GM12878 (cell line): ENCODE measurements at regions not wholly inside any gene's neighbourhood (a gene's known extent, or its start where the extent isn't known, plus 50 kb on each side); places are given as distances from the start of the nearest gene placed in this dataset.

Source experiments
- ATAC-seq: fragments of 200-7000 bp; cut with Tn5 transposase; 3 replicates; pipeline ENCODE4 v1.9.1; 2020; ENCODE audit warnings: mild to moderate bottlenecking, moderate library complexity
- BruUV-seq: library from RNA; stranded (reverse); fragments of 400-500 nt; replicated peaks from 2 replicates; lab custom pipeline; 2021; lab: Mats Ljungman, UMichigan
- CTCF ChIA-PET: fragments of 300-600 bp; sonication (Branson Sonifier 250); formaldehyde crosslinking; extraction: SDS; loops from one replicate; lab custom pipeline; 2021; ENCODE audit warnings: inconsistent platforms; lab: Yijun Ruan, JAX
- POLR2A ChIA-PET: fragments of 350-600 bp; formaldehyde crosslinking; extraction: SDS; loops from one replicate; lab custom pipeline; 2021; ENCODE audit warnings: inconsistent platforms; lab: Charles Lee
- RAD21 ChIA-PET: fragments of 300-600 bp; sonication (Branson Sonifier 250); formaldehyde crosslinking; loops from one replicate; lab custom pipeline; 2023; ENCODE audit warnings: antibody characterized with exemption; ENCODE audit not compliant: unreplicated experiment; lab: Charles Lee
- SMC1A ChIA-PET: fragments of 300-600 bp; sonication (Branson Sonifier 250); formaldehyde crosslinking; loops from one replicate; lab custom pipeline; 2023; ENCODE audit not compliant: unreplicated experiment, uncharacterized antibody; lab: Charles Lee
- DNase-seq: peaks from one replicate; pipeline ENCODE4 v3.0.0-alpha.2; 2011; ENCODE audit warnings: low read depth, low spot score
- FAIRE-seq: peaks from 3 replicates; lab custom pipeline; 2011; peaks lifted over from hg19 to GRCh38; lab: Jason Lieb, UNC
- H2AFZ ChIP-seq: 2 replicates; pipeline ENCODE4 v1.6.0; 2011; ENCODE audit warnings: low read depth, low read length, control low read depth; ENCODE audit not compliant: control insufficient read depth
- H3K27ac ChIP-seq: 2 replicates; pipeline ENCODE4 v1.5.1; 2011; ENCODE audit warnings: control low read depth; ENCODE audit not compliant: control insufficient read depth, insufficient read depth
- H3K27me3 ChIP-seq, 2 experiments: replicated peaks in 1 of 2; 2 replicates each; pipeline versions ENCODE4 v1.6.0 to v1.6.1; 2011; ENCODE audit warnings: low read length in 1 of 2; ENCODE audit not compliant: control insufficient read depth in 2 of 2, insufficient read depth in 2 of 2
- H3K36me3 ChIP-seq, 2 experiments: 2 replicates each; pipeline ENCODE4 v1.5.1; 2011; ENCODE audit warnings: low read length in 1 of 2; ENCODE audit not compliant: control insufficient read depth in 2 of 2, insufficient read depth in 2 of 2
- H3K4me1 ChIP-seq: 2 replicates; pipeline ENCODE4 v1.6.1; 2011; ENCODE audit warnings: mild to moderate bottlenecking, low read length, moderate library complexity, mixed read lengths; ENCODE audit not compliant: control insufficient read depth, insufficient read depth
- H3K4me2 ChIP-seq: 2 replicates; pipeline ENCODE4 v1.6.0; 2011; ENCODE audit warnings: control low read depth; ENCODE audit not compliant: control insufficient read depth, insufficient read depth
- H3K4me3 ChIP-seq: fragments of 200-600 bp; sonication (generic); 2 replicates; pipeline ENCODE4 v1.5.1; 2016
- H3K79me2 ChIP-seq: 2 replicates; pipeline ENCODE4 v1.6.0; 2011; ENCODE audit warnings: low read length; ENCODE audit not compliant: control insufficient read depth, insufficient read depth
- H3K9ac ChIP-seq: 2 replicates; pipeline ENCODE4 v1.8.0; 2011; ENCODE audit warnings: low read length, control low read depth, mixed read lengths; ENCODE audit not compliant: control insufficient read depth, insufficient read depth
- H3K9me3 ChIP-seq: replicated peaks from 3 replicates; pipeline ENCODE4 v1.5.1; 2011; ENCODE audit warnings: mild to moderate bottlenecking, low read length; ENCODE audit not compliant: control insufficient read depth, insufficient read depth
- H4K20me1 ChIP-seq: 2 replicates; pipeline ENCODE4 v1.6.0; 2011; ENCODE audit not compliant: control insufficient read depth, insufficient read depth
- BCLAF1 ChIP-seq: fragments of 450-650 bp; IDR thresholded peaks from 2 replicates; pipeline ENCODE4 v1.6.1; 2017; ENCODE audit warnings: antibody characterized with exemption, mild to moderate bottlenecking, moderate library complexity
- CBFB ChIP-seq: IDR thresholded peaks from 2 replicates; pipeline ENCODE4 v1.6.1; 2016; ENCODE audit warnings: antibody characterized with exemption, low read depth
- KLF5 ChIP-seq: fragments of 450-650 bp; IDR thresholded peaks from 2 replicates; pipeline ENCODE4 v1.6.1; 2014; ENCODE audit warnings: mild to moderate bottlenecking; ENCODE audit not compliant: partially characterized antibody
- NKRF ChIP-seq: fragments of 450-650 bp; conservative IDR thresholded peaks from 2 replicates; pipeline ENCODE4 v1.6.1; 2017; ENCODE audit warnings: mild to moderate bottlenecking, moderate library complexity
- SUPT20H ChIP-seq: IDR thresholded peaks from 2 replicates; pipeline ENCODE4 v1.6.1; 2011; ENCODE audit warnings: low read depth, mild to moderate bottlenecking, low read length, moderate library complexity, borderline replicate concordance; ENCODE audit not compliant: control insufficient read depth
- YBX1 ChIP-seq: fragments of 450-650 bp; IDR thresholded peaks from 2 replicates; pipeline ENCODE4 v1.6.1; 2016; ENCODE audit warnings: antibody characterized with exemption
- ZBTB40 ChIP-seq: fragments of 450-650 bp; IDR thresholded peaks from 2 replicates; pipeline ENCODE4 v1.6.1; 2016; ENCODE audit warnings: mild to moderate bottlenecking, moderate library complexity, borderline replicate concordance
- WGBS: methylation state at CpG from one replicate; pipeline ENCODE4 v1.1.6; 2016; ENCODE audit warnings: low lambda C conversion rate; ENCODE audit not compliant: insufficient replicate concordance, insufficient coverage; ENCODE audit errors: missing lambda C conversion rate; 5-methylcytosine and 5-hydroxymethylcytosine counted together
- in situ Hi-C: fragments of 300-500 bp; cut with MboI; formaldehyde crosslinking; loops from 9 replicates; pipeline ENCODE4 v1.14.3; 2018; ENCODE audit warnings: mixed read lengths
- intact Hi-C: fragments of 100-400 bp; cut with micrococcal nuclease; formaldehyde crosslinking; loops from one replicate; pipeline ENCODE4 v1.14.2; 2022; ENCODE audit not compliant: unreplicated experiment

GRCh38 chr4:14912426-14912825 is 89.9 kb upstream of the CPEB2 start:
- SMC1A ChIA-PET, result no interaction called here

More at GRCh38 chr4:14912426-14912825, 89.9 kb upstream of the CPEB2 start:
- RAD21 ChIA-PET, result no interaction called here
- 67% methylated on average over 2 of the region's 2 CpGs for WGBS
- ATAC-seq (no peak), FAIRE-seq (no peak)
- Histone ChIP-seq H3K9me3 (no peaks in the 10 kb centered on the region), H2AFZ (no peak overlapping the region), H4K20me1 (no peaks in the 10 kb centered on the region), H3K4me3 (no peak overlapping the region), H3K4me1 (peaks cover 6% of the 10 kb centered on the region), H3K79me2 (no peaks in the 10 kb centered on the region), H3K9ac (no peak overlapping the region), H3K27ac (no peak overlapping the region)
- CTCF ChIA-PET, result interaction anchor here (0.7 kb wide), 1 partner anchor 281 kb away, joined by 3 read pairs; no protein-coding TSS in a partner anchor
- intact Hi-C loops (no loop called here), in situ Hi-C loops (no loop called here)
- BruUV-seq, result no TSS peak
- POLR2A ChIA-PET, result no interaction called here
- no peak for TF ChIP-seq NKRF
- no peak for TF ChIP-seq YBX1
- TF ChIP-seq SUPT20H, result no peak
- no peak for TF ChIP-seq CBFB
- no peak for TF ChIP-seq ZBTB40
- no peak for TF ChIP-seq BCLAF1
- TF ChIP-seq KLF5, result no peak
- TF ChIP-seq, all 136 proteins: peak for 0
- no peaks in the 10 kb centered on the region for H3K27me3 ChIP-seq
- no peak overlapping the region for H3K4me2 ChIP-seq
- no peaks in the 10 kb centered on the region for H3K36me3 ChIP-seq
- no peak for DNase-seq
